ENCODE measurements at regions not wholly inside any gene's neighbourhood (a gene's known extent, or its start where the extent isn't known, plus 50 kb on each side); places are given as distances from the start of the nearest gene placed in this dataset.

GRCh38 chr13:73647417-73647816 is 486.8 kb downstream of the KLF12 start:
- TF ChIP-seq RORB (CRISPR knock-in tag; IDR thresholded peaks at IDR 0.05) (no peak), CTCF (IDR thresholded peaks at IDR 0.05) (no peak), GABPB1 (CRISPR knock-in tag; IDR thresholded peaks at IDR 0.05) (no peak), ZBTB43 (CRISPR knock-in tag; IDR thresholded peaks at IDR 0.05) (no peak), JUN (CRISPR knock-in tag; IDR thresholded peaks at IDR 0.05) (no peak), FOXK1 (CRISPR knock-in tag; IDR thresholded peaks at IDR 0.05) (no peak), NFYB (CRISPR knock-in tag; conservative IDR thresholded peaks at IDR 0.05; ENCODE audit: low read depth) (no peak), ESRRA (CRISPR knock-in tag; IDR thresholded peaks at IDR 0.05; ENCODE audit: borderline replicate concordance) (no peak), HMGXB4 (CRISPR knock-in tag; IDR thresholded peaks at IDR 0.05) (no peak), KAT7 (CRISPR knock-in tag; IDR thresholded peaks at IDR 0.05; ENCODE audit: borderline replicate concordance) (no peak), MYBL2 (CRISPR knock-in tag; IDR thresholded peaks at IDR 0.05) (no peak), TEAD4 (CRISPR knock-in tag; IDR thresholded peaks at IDR 0.05) (no peak), NFE2L1 (CRISPR knock-in tag; IDR thresholded peaks at IDR 0.05) (no peak), E2F1 (CRISPR knock-in tag; IDR thresholded peaks at IDR 0.05) (no peak)

Data from WTC11 (cell line).